Neutrophil (primary cell): ENCODE measurements at regions not wholly inside any gene's neighbourhood (a gene's known extent, or its start where the extent isn't known, plus 50 kb on each side); places are given as distances from the start of the nearest gene placed in this dataset.

Experiments used
- H3K27ac ChIP-seq: fragments of 200-600 bp; sonication (generic); 2 replicates; pipeline ENCODE4 v1.5.1; 2016; ENCODE audit warnings: mild to moderate bottlenecking, moderate library complexity
- H3K27me3 ChIP-seq: fragments of 200-600 bp; sonication (generic); 2 replicates; pipeline ENCODE4 v1.6.0; 2016; ENCODE audit warnings: mild to moderate bottlenecking
- H3K36me3 ChIP-seq: fragments of 200-600 bp; sonication (generic); 2 replicates; pipeline ENCODE4 v1.5.1; 2017
- H3K4me1 ChIP-seq, 2 experiments: fragments of 200-600 bp in 1 of 2; sonication (generic) in 1 of 2; 1 replicate in 1 of 2; 2 replicates in 1 of 2; pipeline versions ENCODE4 v1.5.1 to v1.6.1; 2013 to 2016; ENCODE audit warnings: low read depth in 1 of 2, low read length in 1 of 2, mild to moderate bottlenecking in 1 of 2, moderate library complexity in 1 of 2; ENCODE audit not compliant: control insufficient read depth in 1 of 2, insufficient read depth in 1 of 2
- H3K4me3 ChIP-seq, 2 experiments: fragments of 200-600 bp in 1 of 2; sonication (generic) in 1 of 2; 1 replicate in 1 of 2; 2 replicates in 1 of 2; pipeline ENCODE4 v1.5.1; 2013 to 2016; ENCODE audit warnings: low read depth in 1 of 2, low read length in 1 of 2, mild to moderate bottlenecking in 1 of 2, moderate library complexity in 1 of 2
- H3K9me3 ChIP-seq: fragments of 200-600 bp; sonication (generic); 2 replicates; pipeline ENCODE4 v1.5.1; 2016
- CTCF ChIP-seq: fragments of 200-600 bp; sonication (generic); IDR thresholded peaks from 2 replicates; pipeline ENCODE4 v1.5.1; 2016; ENCODE audit warnings: antibody characterized with exemption

GRCh38 chr1:8165595-8166360 is 139.7 kb upstream of the ERRFI1 start:
- H3K27me3 ChIP-seq = peaks cover 6% of the 10 kb centered on the region
- H3K4me1 ChIP-seq = peaks cover 0 to 5% of the 10 kb centered on the region in 2 experiments
- no peaks in the 10 kb centered on the region for H3K9me3 ChIP-seq
- no peak overlapping the region for H3K4me3 ChIP-seq
- H3K36me3 ChIP-seq = no peaks in the 10 kb centered on the region
- no peak overlapping the region for H3K27ac ChIP-seq
- TF ChIP-seq CTCF = no peak

- Histone ChIP-seq H3K27ac (no peak overlapping the region), H3K9me3 (no peaks in the 10 kb centered on the region), H3K4me1 (peaks cover 0 to 5% of the 10 kb centered on the region in 2 experiments), H3K36me3 (no peaks in the 10 kb centered on the region), H3K4me3 (no peak overlapping the region), H3K27me3 (peaks cover 6% of the 10 kb centered on the region)
- no peak for TF ChIP-seq CTCF
These were observed 138.6 kb upstream of the ERRFI1 start for GRCh38 chr1:8164670-8165069.

- Histone ChIP-seq H3K36me3 (no peaks in the 10 kb centered on the region), H3K27ac (no peak overlapping the region), H3K4me3 (no peak overlapping the region), H3K27me3 (peaks cover 6% of the 10 kb centered on the region), H3K9me3 (no peaks in the 10 kb centered on the region), H3K4me1 (peaks cover 0 to 5% of the 10 kb centered on the region in 2 experiments)
- no peak for TF ChIP-seq CTCF
These were observed 136.9 kb upstream of the ERRFI1 start for GRCh38 chr1:8163039-8163438.

GRCh38 chr1:8162168-8162567 is 136.1 kb upstream of the ERRFI1 start:
- H3K27me3 ChIP-seq = peaks cover 6% of the 10 kb centered on the region

GRCh38 chr1:8161546-8162105 is 135.5 kb upstream of the ERRFI1 start:
- H3K4me3 ChIP-seq = no peak overlapping the region
- H3K36me3 ChIP-seq = no peaks in the 10 kb centered on the region
- no peaks in the 10 kb centered on the region for H3K9me3 ChIP-seq
- H3K27me3 ChIP-seq = peaks cover 11% of the 10 kb centered on the region
- no peak for TF ChIP-seq CTCF
- H3K4me1 ChIP-seq = no peaks in the 10 kb centered on the region
- no peak overlapping the region for H3K27ac ChIP-seq

More at GRCh38 chr1:8162168-8162567, 136.1 kb upstream of the ERRFI1 start:
- Histone ChIP-seq H3K9me3 (no peaks in the 10 kb centered on the region), H3K27ac (no peak overlapping the region), H3K4me1 (peaks cover 0 to 2% of the 10 kb centered on the region in 2 experiments), H3K4me3 (no peak overlapping the region), H3K36me3 (no peaks in the 10 kb centered on the region)
- no peak for TF ChIP-seq CTCF
